Neural cell (in vitro differentiated cells): ENCODE measurements at regions not wholly inside any gene's neighbourhood (a gene's known extent, or its start where the extent isn't known, plus 50 kb on each side); places are given as distances from the start of the nearest gene placed in this dataset.

Experiments used
- H2AFZ ChIP-seq: fragments of 200-600, 300-800 bp; sonication (generic), shearing (Covaris generic); 2 replicates; pipeline ENCODE4 v1.6.0; 2014; ENCODE audit warnings: low read depth, mild to moderate bottlenecking, antibody characterized with exemption, low read length, moderate library complexity
- H3F3A ChIP-seq: fragments of 200-600 bp; shearing (Covaris generic); 2 replicates; pipeline ENCODE4 v1.6.1; 2016; ENCODE audit warnings: mild to moderate bottlenecking, moderate library complexity, mixed read lengths, antibody characterized with exemption, low read length; ENCODE audit not compliant: insufficient read depth, poor library complexity, severe bottlenecking
- H3K27ac ChIP-seq: fragments of 200-600, 300-800 bp; sonication (generic), shearing (Covaris generic); 2 replicates; pipeline ENCODE4 v1.5.1; 2014; ENCODE audit warnings: mild to moderate bottlenecking, low read length, moderate library complexity
- H3K27me3 ChIP-seq: fragments of 300-800, 200-600 bp; sonication (generic), shearing (Covaris generic); 2 replicates; pipeline ENCODE4 v1.6.0; 2014; ENCODE audit warnings: mild to moderate bottlenecking, low read depth, low read length, moderate library complexity; ENCODE audit not compliant: insufficient read depth
- H3K36me3 ChIP-seq: fragments of 300-800, 200-600 bp; sonication (generic), shearing (Covaris generic); 2 replicates; pipeline ENCODE4 v1.5.1; 2014; ENCODE audit warnings: mild to moderate bottlenecking, antibody characterized with exemption, low read length, moderate library complexity; ENCODE audit not compliant: insufficient read depth
- H3K4me2 ChIP-seq: fragments of 300-800, 200-600 bp; sonication (generic), shearing (Covaris generic); 2 replicates; pipeline ENCODE4 v1.6.0; 2014; ENCODE audit warnings: mild to moderate bottlenecking, low read length
- H3K4me3 ChIP-seq: fragments of 300-800, 200-600 bp; sonication (generic), shearing (Covaris generic); 2 replicates; pipeline ENCODE4 v1.5.1; 2014; ENCODE audit warnings: mild to moderate bottlenecking, low read length, moderate library complexity
- H3K79me2 ChIP-seq: fragments of 200-600 bp; shearing (Covaris generic); replicated peaks from 2 replicates; pipeline ENCODE4 v1.6.0; 2014; ENCODE audit warnings: mild to moderate bottlenecking, low read length, moderate library complexity; ENCODE audit not compliant: insufficient read depth
- H3K9ac ChIP-seq: fragments of 300-800, 200-600 bp; sonication (generic), shearing (Covaris generic); 2 replicates; pipeline ENCODE4 v1.6.1; 2016; ENCODE audit warnings: mild to moderate bottlenecking, low read length, mixed read lengths
- H3K9me2 ChIP-seq: fragments of 200-600 bp; shearing (Covaris generic); 2 replicates; pipeline ENCODE4 v1.6.1; 2016; ENCODE audit warnings: mild to moderate bottlenecking, low read length, mixed read lengths; ENCODE audit not compliant: insufficient read depth
- H3K9me3 ChIP-seq: fragments of 200-600, 300-800 bp; sonication (generic), shearing (Covaris generic); 2 replicates; pipeline ENCODE4 v1.6.1; 2016; ENCODE audit warnings: mild to moderate bottlenecking, mixed run types, low read length, moderate library complexity, mixed read lengths
- H4K20me1 ChIP-seq: fragments of 200-600 bp; shearing (Covaris generic); 2 replicates; pipeline ENCODE4 v1.6.1; 2016; ENCODE audit warnings: mild to moderate bottlenecking, mixed run types; ENCODE audit not compliant: insufficient read depth
- RAD21 ChIP-seq: fragments of 450-650 bp; conservative IDR thresholded peaks from 2 replicates; pipeline ENCODE4 v1.6.1; 2014; ENCODE audit warnings: antibody characterized with exemption, mild to moderate bottlenecking, moderate library complexity
- SMC3 ChIP-seq: fragments of 450-650 bp; conservative IDR thresholded peaks from 2 replicates; pipeline ENCODE4 v1.6.1; 2014; ENCODE audit warnings: antibody characterized with exemption, mild to moderate bottlenecking, moderate library complexity; ENCODE audit not compliant: poor library complexity
- TAF1 ChIP-seq: IDR thresholded peaks from 2 replicates; pipeline ENCODE4 v1.6.1; 2012; ENCODE audit warnings: low read depth
- TF ChIP-seq, protein P1 (sequence below): fragments of 450-650 bp; IDR thresholded peaks from 2 replicates; pipeline ENCODE4 v1.5.1; 2014; ENCODE audit warnings: antibody characterized with exemption, mild to moderate bottlenecking, moderate library complexity; ENCODE audit not compliant: poor library complexity, severe bottlenecking

DNA sequence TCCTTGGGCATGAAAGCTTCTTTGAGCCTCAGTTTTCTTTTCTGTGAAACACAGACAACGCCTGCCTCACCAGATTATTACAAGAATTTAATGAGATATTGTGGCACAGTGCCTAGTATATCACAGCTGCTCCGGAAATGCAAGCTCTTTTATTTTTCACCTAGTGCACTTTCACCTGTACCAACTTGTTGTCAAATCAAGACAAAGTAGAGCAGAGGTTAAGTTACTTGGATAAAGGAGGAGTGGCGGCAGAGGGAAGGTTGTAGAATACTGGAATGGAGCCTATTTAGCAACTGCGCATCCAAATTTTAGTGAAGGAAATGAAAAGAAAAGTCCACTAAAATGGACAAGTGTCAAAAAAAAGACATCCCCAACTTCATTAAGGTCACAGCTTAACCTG is 54.9 kb upstream of the RHOBTB1 start (continued):
- TF ChIP-seq, protein P1, sequence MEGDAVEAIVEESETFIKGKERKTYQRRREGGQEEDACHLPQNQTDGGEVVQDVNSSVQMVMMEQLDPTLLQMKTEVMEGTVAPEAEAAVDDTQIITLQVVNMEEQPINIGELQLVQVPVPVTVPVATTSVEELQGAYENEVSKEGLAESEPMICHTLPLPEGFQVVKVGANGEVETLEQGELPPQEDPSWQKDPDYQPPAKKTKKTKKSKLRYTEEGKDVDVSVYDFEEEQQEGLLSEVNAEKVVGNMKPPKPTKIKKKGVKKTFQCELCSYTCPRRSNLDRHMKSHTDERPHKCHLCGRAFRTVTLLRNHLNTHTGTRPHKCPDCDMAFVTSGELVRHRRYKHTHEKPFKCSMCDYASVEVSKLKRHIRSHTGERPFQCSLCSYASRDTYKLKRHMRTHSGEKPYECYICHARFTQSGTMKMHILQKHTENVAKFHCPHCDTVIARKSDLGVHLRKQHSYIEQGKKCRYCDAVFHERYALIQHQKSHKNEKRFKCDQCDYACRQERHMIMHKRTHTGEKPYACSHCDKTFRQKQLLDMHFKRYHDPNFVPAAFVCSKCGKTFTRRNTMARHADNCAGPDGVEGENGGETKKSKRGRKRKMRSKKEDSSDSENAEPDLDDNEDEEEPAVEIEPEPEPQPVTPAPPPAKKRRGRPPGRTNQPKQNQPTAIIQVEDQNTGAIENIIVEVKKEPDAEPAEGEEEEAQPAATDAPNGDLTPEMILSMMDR: no peak

DNA sequence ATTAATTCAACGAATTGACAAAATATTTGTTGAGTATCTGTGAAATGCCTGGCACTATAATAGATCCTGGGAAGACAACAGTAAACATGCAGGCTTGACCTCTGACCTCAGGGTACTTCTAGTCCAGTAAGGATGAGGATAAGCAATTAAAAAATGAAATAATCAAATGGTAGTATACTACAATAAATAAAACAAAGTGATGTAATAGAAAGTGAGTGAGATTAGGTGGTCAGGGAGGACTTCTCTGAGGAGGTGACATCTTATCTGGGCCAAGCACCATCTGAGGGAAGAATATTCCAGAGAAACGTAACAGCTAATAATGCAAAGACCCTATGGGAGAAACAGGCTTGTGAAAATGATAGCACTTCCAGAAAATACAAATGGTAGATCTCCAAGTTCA is 50.1 kb upstream of the RHOBTB1 start:
- Histone ChIP-seq H3K9me2 (no peaks in the 10 kb centered on the region), H3K4me2 (no peak overlapping the region), H3K9ac (no peak overlapping the region), H2AFZ (no peak overlapping the region), H3K27me3 (no peaks in the 10 kb centered on the region), H3K27ac (no peak overlapping the region), H3F3A (no peaks in the 10 kb centered on the region), H3K4me3 (no peak overlapping the region), H4K20me1 (no peaks in the 10 kb centered on the region), H3K36me3 (no peaks in the 10 kb centered on the region), H3K9me3 (no peaks in the 10 kb centered on the region), H3K79me2 (no peaks in the 10 kb centered on the region)
- TF ChIP-seq RAD21: no peak
- no peak for TF ChIP-seq SMC3
- TF ChIP-seq TAF1: no peak
- TF ChIP-seq, protein P1: no peak
